ENCODE measurements at regions not wholly inside any gene's neighbourhood (a gene's known extent, or its start where the extent isn't known, plus 50 kb on each side); places are given as distances from the start of the nearest gene placed in this dataset.
"Not testable (repeated sequence)": the region's sequence is repeated elsewhere in the genome, so short reads cannot be mapped to it uniquely, and the experiment has no call there.

DNA sequence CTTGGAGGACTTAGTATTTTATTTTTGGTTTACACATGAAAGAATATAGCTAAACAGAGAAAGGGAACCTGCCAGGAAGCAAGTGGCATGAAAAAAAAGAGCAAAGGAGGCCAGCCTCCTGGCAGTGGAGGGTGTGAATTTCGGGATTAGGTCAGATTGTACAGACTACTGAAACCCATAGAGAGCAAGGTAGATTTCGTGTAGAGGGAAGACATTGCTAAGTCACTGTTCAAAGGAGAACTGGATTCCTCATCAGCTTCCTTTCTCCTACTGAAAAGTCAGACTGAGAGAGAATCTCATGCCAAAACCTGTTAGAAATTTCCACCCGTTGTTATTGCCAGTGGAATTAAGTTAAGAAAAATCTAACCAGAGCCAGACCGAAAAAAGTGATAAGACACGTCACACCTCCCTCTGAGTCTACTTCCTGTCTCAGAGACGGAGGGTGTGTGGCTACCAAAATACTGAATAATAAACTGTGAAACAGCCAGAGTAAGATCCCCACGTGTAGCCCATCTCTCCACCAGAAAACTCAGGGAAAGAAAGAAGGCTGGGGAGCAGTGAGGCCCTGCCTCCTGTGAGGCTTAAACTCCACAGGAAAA, 118.8 kb downstream of the SKIDA1 start:
- DNase-seq (ENCODE audit: low read depth) = no peak

- no peak for DNase-seq (ENCODE audit: low read depth)
These were observed 119.5 kb downstream of the SKIDA1 start for GRCh38 chr10:21405981-21406380.

- DNase-seq (ENCODE audit: low read depth) = no peak
These were observed 122.0 kb downstream of the SKIDA1 start for GRCh38 chr10:21403256-21404015.

- DNase-seq (ENCODE audit: low read depth) = peak; percentile 89
These were observed 122.8 kb downstream of the SKIDA1 start for GRCh38 chr10:21402606-21403083.

- peak; percentile 92 for DNase-seq (ENCODE audit: low read depth)
These were observed 124.3 kb downstream of the SKIDA1 start for GRCh38 chr10:21401196-21401595.

DNA sequence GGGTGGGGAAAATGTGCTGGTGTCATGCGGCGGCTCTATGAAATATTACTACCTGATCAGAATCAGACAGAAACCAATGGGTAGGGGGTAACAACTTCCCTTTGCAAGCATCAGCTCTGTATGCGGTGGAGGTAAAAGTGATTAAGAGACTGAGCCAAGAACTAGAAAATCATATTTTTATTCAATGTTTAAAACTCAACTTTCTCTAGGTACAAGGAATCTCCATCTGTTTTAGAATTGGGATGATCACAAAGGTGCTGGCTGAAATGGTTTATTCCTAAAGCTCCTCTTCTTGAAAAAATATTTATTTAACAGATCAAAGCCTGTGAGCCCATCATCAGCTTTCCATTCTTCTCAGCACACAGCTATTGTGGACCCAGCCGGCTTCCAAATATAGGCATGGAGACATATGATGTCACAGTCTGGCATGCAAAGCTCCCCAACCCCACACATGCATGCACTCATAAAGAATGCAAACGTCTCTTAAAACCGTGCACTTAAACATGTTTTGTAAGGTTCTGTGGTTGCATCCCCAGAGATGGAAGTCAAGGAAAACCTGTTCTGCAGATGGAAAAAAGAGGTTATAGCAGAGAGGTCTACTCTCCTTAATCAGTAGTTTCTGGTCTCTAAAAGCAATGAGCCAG, 126.0 kb downstream of the SKIDA1 start:
- DNase-seq (ENCODE audit: low read depth) = peak; percentile 73

DNA sequence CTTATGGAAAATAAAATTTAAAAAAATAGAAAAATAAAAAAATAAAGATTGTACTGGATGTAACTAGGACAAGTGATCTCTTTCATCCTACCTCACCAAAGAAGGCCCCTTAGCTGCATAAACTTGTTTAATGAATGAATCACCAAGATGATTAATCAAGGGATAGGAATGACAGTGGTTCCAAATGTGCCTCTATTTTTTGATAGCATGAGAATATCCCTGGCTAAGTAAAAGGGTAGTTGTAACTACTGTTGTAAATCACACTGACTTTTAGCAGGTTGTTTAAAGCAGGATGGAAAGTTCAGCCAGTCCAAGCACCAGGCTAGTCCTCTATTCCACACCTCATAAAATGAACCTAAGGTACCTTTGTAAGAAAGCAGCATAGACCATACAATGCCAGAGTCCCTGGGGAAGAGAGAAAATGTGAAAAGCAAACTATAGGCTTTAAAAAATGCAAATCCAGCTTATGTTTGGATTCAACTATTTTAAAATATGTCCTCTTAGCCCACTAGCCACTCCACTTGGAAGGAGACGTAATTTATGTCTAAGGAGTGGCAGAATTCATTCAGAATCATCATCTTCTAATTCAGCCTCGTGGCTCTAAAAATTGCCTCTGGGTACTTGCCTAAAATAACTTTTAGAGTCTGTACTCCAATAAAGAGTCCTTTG, 126.8 kb downstream of the SKIDA1 start:
- DNase-seq (ENCODE audit: low read depth) = peak; percentile 78

DNA sequence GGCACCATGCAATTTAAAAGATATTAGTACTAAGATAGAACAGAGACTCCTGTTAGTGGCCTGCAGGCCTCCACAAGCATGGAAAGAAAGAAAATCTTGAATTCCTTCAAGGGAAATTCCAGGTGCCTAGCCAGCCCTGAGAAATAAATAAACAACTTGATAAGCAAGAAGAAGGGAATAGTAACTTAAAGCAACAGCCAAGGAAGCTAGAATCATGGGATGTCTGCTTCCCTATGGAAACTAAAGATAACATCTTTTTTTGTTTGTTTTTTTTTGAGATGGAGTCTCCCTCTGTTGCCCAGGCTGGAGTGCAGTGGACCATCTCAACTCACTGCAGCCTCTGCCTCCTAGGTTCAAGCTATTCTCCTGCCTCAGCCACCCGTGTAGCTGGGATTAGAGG, 128.6 kb downstream of the SKIDA1 start:
- DNase-seq (ENCODE audit: low read depth) = peak; percentile 65

DNA sequence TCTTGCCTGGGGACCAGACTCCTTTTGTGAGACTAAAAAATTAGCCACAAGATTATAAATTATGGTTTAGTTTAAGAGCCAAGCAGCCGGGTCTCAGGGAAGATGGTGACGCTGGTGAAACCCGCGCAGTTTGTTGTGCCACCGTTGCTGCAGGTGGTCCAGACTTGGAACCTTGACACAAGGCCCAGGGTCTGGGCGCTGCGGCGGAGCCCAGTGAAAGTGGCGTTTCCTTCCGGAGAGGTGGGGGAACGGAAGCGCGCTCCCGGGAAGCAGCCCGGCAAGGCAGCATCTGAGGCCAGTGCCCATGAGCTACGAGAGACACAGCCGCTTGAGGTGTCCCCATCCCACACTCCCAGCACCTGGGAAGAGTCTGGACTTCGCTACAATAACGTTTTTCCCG, 131.6 kb downstream of the SKIDA1 start:
- DNase-seq (ENCODE audit: low read depth) = no peak

DNA sequence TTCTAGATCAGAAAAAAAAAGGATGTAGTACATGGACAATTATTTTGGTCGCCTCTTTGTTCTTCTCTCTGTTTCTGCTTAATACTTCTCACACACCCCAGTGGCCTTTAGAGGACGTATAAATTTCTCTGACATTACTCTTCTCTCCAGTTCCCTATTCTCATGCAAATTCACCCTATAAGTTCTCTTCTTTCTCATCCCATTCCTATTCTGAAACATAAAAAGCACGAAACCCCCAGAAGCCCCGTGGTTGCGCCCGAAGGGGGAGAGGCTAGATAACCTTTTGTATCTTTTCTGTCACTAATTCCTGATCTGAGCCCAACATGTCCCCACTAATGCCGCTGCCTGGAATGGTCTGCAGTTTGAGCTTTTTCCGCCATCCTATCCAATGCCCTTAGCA, 136.9 kb downstream of the SKIDA1 start:
- no peak for DNase-seq (ENCODE audit: low read depth)

DNA sequence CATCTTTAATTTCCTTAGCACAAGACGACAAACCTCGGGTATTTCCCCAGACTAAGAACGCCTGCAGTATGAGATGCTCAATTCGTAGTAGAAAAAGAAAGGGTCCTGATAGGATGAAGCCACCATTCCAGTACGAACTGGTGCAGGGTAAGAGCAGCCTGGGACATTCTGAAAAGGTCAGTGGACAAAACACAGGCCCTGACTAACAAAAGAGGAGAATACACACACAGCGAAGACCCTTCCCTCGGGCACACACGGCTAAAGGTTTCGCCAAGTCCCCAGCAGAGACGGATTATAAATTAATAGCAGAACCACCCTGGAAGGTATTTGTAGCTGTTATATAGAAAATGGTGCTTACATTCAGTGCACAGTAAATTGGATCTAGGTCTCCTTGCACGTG, 137.6 kb downstream of the SKIDA1 start:
- DNase-seq (ENCODE audit: low read depth) = no peak

GRCh38 chr10:21385996-21386585, 139.4 kb downstream of the SKIDA1 start:
- no peak for DNase-seq (ENCODE audit: low read depth)

DNA sequence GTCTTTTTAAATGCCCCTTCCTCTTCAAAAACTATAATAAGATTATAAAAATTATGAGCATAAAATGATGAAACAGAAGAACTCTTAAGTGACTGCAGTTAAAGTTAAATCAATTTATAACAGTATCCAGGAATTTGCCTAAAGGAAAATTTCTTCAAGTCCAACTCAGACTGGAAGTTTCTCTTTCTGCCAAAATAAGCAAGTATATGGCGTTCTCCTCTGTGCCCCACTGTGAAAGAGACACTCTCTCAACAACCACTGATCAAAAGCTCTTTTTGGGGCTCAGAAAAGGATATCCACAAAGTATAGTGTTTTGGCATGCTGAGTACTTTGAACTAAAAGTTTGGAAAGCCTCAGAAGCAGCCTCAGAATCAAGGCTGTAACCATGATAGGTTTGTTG, 139.9 kb downstream of the SKIDA1 start:
- DNase-seq (ENCODE audit: low read depth) = no peak

- no peak for DNase-seq (ENCODE audit: low read depth)
These were observed 146.3 kb downstream of the SKIDA1 start for GRCh38 chr10:21379143-21379542.

GRCh38 chr10:21375274-21375673, 150.2 kb downstream of the SKIDA1 start:
- not testable (repeated sequence) for DNase-seq (ENCODE audit: low read depth)

GRCh38 chr10:21373881-21374280, 151.6 kb downstream of the SKIDA1 start:
- not testable (repeated sequence) for DNase-seq (ENCODE audit: low read depth)

DNA sequence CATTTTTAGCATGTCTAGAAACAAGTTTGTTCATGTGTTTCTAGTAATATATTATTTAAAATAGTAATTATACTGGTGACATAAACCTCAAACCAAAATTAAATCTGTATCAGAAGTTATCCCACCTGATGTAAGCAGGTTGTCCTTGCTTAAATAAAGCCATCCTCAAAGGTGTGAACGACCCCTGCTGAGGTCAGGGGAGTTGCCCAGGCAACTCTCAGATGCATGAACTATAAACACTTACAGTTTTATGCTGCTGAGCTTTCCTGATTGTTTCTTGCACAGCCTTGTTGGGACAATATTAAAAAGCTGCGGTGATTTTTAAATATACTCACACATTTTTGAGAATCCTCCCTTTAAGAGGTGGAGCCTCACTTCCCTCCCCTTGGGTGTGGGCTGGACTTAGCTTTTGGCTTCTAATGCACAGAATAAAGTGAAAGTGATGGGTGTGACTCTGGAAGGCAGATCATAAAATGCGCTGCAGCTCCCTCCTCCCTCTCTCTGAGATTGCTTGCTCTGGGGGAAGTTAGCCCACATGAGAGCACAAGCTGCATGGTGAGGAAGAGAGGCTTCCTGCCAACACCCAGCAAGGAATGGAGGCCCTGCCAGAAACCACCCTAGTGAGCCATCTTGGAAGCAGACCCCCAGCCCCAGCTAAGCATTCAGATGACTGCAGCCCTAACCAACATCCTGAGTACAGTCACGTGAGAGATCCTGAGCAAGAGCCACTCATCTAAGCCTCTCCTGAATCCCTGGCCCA, 152.7 kb downstream of the SKIDA1 start:
- DNase-seq (ENCODE audit: low read depth) = peak; percentile 64

GRCh38 chr10:21369697-21370096, 155.8 kb downstream of the SKIDA1 start:
- DNase-seq (ENCODE audit: low read depth) = no peak

- DNase-seq (ENCODE audit: low read depth) = no peak
These were observed 156.6 kb downstream of the SKIDA1 start for GRCh38 chr10:21368728-21369425.

DNA sequence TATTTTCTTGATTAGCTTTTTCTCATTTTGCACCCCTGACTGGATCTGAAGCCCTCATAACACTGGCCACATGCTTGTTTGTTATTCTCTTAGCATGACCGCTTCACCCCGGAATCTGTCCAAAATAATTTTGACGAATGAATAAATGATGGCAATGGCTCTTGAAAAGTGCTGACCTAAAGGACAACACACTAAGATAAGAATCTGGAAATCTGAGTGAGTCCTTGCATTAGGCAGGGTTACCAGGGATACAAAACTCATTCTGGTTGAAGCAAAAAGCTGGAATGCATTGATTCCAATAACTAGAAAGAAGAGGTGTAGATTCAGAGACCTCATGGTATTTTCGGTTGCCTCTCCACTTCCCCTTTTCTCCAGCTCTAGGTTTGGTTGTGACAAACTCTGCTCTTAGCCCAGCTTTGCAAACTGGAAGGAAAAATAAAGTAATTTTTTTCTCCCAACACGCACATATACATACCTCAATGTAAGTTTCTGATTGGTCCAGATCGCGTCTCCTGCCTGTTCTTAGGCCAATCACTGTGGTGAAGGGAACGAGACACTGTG, 157.4 kb downstream of the SKIDA1 start:
- no peak for DNase-seq (ENCODE audit: low read depth)

Measured in renal cortical epithelial cell (primary cell).